Naive thymus-derived CD4-positive, alpha-beta T cell (primary cell): ENCODE measurements at regions not wholly inside any gene's neighbourhood (a gene's known extent, or its start where the extent isn't known, plus 50 kb on each side); places are given as distances from the start of the nearest gene placed in this dataset.
A peak's percentile ranks its signal among the peaks of the same experiment; 100 is the strongest.
"Not testable (repeated sequence)": the region's sequence is repeated elsewhere in the genome, so short reads cannot be mapped to it uniquely, and the experiment has no call there.

ENCODE experiments used
- ATAC-seq: fragments of 150-1000 bp; cut with Tn5 transposase; 2 replicates; pipeline ENCODE4 v1.10.0; 2021; ENCODE audit warnings: mild to moderate bottlenecking, moderate library complexity
- CTCF ChIA-PET: fragments of 350-600 bp; sonication (Branson Sonifier 250); formaldehyde crosslinking; loops from one replicate; lab custom pipeline; 2021; ENCODE audit warnings: antibody characterized with exemption; lab: Charles Lee
- POLR2A ChIA-PET: fragments of 350-600 bp; sonication (Branson Sonifier 250); formaldehyde crosslinking; loops from one replicate; lab custom pipeline; 2021; ENCODE audit warnings: antibody characterized with exemption, inconsistent platforms; lab: Charles Lee
- DNase-seq, 9 donors: peaks; one replicate each; pipeline versions ENCODE4 v3.0.0 to v3.0.0-alpha.2; 2020 to 2022; ENCODE audit warnings: mixed read lengths in 1 of 9
- H3K27ac ChIP-seq: one replicate; pipeline ENCODE4 v1.7.0; 2013; ENCODE audit warnings: mild to moderate bottlenecking, low read depth, low read length, moderate library complexity
- H3K27me3 ChIP-seq, 2 donors: one replicate each; pipeline ENCODE4 v1.7.0; 2013; ENCODE audit warnings: low read length in 2 of 2, mild to moderate bottlenecking in 2 of 2, moderate library complexity in 2 of 2; ENCODE audit not compliant: control insufficient read depth in 2 of 2, insufficient read depth in 2 of 2
- H3K36me3 ChIP-seq, 3 experiments: 1 replicate in 2 of 3; 2 replicates in 1 of 3; pipeline ENCODE4 v1.7.0; 2013; ENCODE audit warnings: low read length in 3 of 3, mild to moderate bottlenecking in 3 of 3, moderate library complexity in 1 of 3; ENCODE audit not compliant: insufficient read depth in 3 of 3, control insufficient read depth in 2 of 3
- H3K4me1 ChIP-seq, 2 donors: one replicate each; pipeline ENCODE4 v1.7.0; 2013; ENCODE audit warnings: low read length in 2 of 2, mild to moderate bottlenecking in 2 of 2, moderate library complexity in 1 of 2; ENCODE audit not compliant: control insufficient read depth in 2 of 2, insufficient read depth in 2 of 2
- H3K4me3 ChIP-seq: 2 replicates; pipeline ENCODE4 v1.7.0; 2013; ENCODE audit warnings: mild to moderate bottlenecking, low read length
- H3K9me3 ChIP-seq, 3 experiments: 1 replicate in 2 of 3; 2 replicates in 1 of 3; pipeline ENCODE4 v1.7.0; 2013; ENCODE audit warnings: low read length in 3 of 3; ENCODE audit not compliant: control insufficient read depth in 2 of 3
- H3K27ac Mint-ChIP-seq, 9 donors: one replicate each; pipeline ENCODE4 v1.8.0; 2020 to 2022; ENCODE audit warnings: mixed read lengths in 9 of 9, mild to moderate bottlenecking in 8 of 9, moderate library complexity in 5 of 9, inconsistent platforms in 2 of 9
- H3K27me3 Mint-ChIP-seq, 5 donors: one replicate each; pipeline ENCODE4 v1.8.0; 2021 to 2022; ENCODE audit warnings: mixed read lengths in 5 of 5, mild to moderate bottlenecking in 1 of 5
- H3K36me3 Mint-ChIP-seq, 5 donors: one replicate each; pipeline ENCODE4 v1.8.0; 2020 to 2022; ENCODE audit warnings: mixed read lengths in 5 of 5, mild to moderate bottlenecking in 3 of 5, inconsistent platforms in 1 of 5
- H3K4me1 Mint-ChIP-seq, 7 donors: one replicate each; pipeline ENCODE4 v1.8.0; 2020 to 2022; ENCODE audit warnings: mixed read lengths in 7 of 7, mild to moderate bottlenecking in 3 of 7, inconsistent platforms in 1 of 7
- H3K4me3 Mint-ChIP-seq, 10 donors: one replicate each; pipeline ENCODE4 v1.8.0; 2020 to 2022; ENCODE audit warnings: mild to moderate bottlenecking in 10 of 10, mixed read lengths in 10 of 10, moderate library complexity in 6 of 10, inconsistent platforms in 2 of 10
- H3K9me3 Mint-ChIP-seq, 11 donors: one replicate each; pipeline ENCODE4 v1.8.0; 2020 to 2022; ENCODE audit warnings: mixed read lengths in 11 of 11, mild to moderate bottlenecking in 4 of 11, inconsistent platforms in 1 of 11, moderate library complexity in 1 of 11
- intact Hi-C, 2 donors: fragments of 100-400 bp; cut with micrococcal nuclease; formaldehyde crosslinking; loops; one replicate each; pipeline ENCODE4 v1.15.1; 2023

DNA sequence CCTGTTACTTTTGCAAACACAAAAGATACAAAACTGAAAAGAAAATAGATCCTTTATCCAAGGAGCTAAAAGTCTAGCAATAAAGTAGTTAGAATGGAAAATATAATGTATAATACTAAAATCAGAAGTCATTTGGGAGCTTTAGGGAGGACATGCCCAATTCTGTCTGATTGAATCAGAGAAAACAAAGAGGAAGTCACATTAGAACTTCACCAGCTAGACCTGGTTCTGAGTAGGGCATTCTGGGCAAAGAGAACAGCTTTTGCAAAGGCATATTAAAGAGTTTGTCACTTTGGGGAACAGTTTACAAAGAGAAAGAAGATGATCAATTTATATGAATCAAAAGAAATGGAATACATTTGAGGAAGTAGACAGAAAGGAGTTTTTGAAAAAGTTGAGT is 107.0 kb upstream of the PRSS1 start:
- intact Hi-C loops = no loop called here
- Mint-ChIP-seq H3K27ac (peak overlapping the region in 5 of 9 donors; percentile 24 to 87 (median 69)), H3K4me1 (peaks cover 4 to 41% (median 15%) of the 10 kb centered on the region in 7 donors), H3K36me3 (no peaks in the 10 kb centered on the region), H3K4me3 (peak overlapping the region in 2 of 10 donors; percentile 46 to 63), H3K9me3 (no peaks in the 10 kb centered on the region), H3K27me3 (peaks cover 0 to 29% (median 5%) of the 10 kb centered on the region in 5 donors)
- Histone ChIP-seq H3K4me1 (no peaks in the 10 kb centered on the region), H3K27ac (no peak overlapping the region), H3K4me3 (no peak overlapping the region), H3K36me3 (no peaks in the 10 kb centered on the region), H3K9me3 (no peaks in the 10 kb centered on the region), H3K27me3 (no peaks in the 10 kb centered on the region)
- DNase-seq (no peak), ATAC-seq (no peak)
- CTCF ChIA-PET = interaction anchor here (0.8 kb wide), 1 partner anchor 17 kb away, joined by 3 read pairs; no protein-coding TSS in a partner anchor
- POLR2A ChIA-PET = interaction anchor here (0.8 to 1.2 kb wide), 3 partner anchors 26 to 166 kb away, joined by 3 to 5 read pairs (median 3); no protein-coding TSS in a partner anchor

DNA sequence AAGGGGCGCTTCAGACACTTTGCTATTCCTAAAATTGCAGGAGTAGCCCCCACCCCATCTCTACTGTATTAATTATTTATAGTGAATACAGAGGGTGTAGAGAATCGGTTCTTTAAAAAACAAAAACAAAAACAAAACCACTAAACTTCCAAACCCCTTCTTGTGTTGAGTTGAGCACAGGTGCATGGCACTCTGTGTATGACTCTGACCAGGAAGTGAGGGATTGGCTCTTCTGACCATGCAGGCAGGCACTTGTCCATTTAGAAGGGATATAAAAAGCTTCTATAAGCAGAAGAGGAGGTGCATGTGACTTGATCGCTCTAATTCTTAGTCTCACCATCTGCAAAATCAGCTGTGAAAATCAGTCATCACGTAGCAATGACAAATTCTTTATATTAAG is 108.0 kb upstream of the PRSS1 start:
- H3K9me3 Mint-ChIP-seq, H3K9me3 ChIP-seq, H3K36me3 ChIP-seq, H3K27ac ChIP-seq, DNase-seq, intact Hi-C loops, ATAC-seq, H3K36me3 Mint-ChIP-seq, H3K27me3 ChIP-seq, H3K4me3 ChIP-seq, POLR2A ChIA-PET, H3K4me1 ChIP-seq: not testable (repeated sequence)
- Mint-ChIP-seq H3K4me1 (peaks cover 5 to 39% (median 20%) of the 10 kb centered on the region in 7 donors), H3K27ac (peak overlapping the region in 7 of 9 donors; percentile 43 to 80 (median 57)), H3K27me3 (peaks cover 0 to 28% (median 5%) of the 10 kb centered on the region in 5 donors), H3K4me3 (peak overlapping the region in 2 of 10 donors; percentile 29 to 37)
- CTCF ChIA-PET = interaction anchor here (0.7 kb wide), 1 partner anchor 142 kb away, joined by 3 read pairs; no protein-coding TSS in a partner anchor

DNA sequence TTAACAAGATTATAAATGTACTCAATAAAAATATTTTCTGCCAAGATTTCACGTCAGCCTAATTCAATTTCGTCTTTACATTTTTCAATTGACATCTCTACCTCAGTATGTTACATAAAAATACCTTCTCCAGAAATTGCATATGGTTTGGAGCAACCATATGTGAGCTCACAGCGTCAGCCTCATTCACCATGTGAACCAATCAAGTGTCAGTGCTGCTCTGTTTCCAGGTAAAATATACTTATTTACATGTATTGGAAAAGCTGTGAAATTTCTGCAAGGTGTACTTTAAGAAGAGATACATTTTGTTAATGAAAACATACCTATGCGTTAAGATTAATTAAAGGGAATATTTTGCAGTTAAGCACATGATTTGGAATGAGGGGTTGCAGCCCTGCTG is 110.7 kb upstream of the PRSS1 start:
- ATAC-seq = no peak
- DNase-seq = no peak
- ChIA-PET CTCF (no interaction called here), POLR2A (interaction anchor here (0.6 kb wide), 1 partner anchor 38 kb away, joined by 3 read pairs; no protein-coding TSS in a partner anchor)
- Histone ChIP-seq H3K9me3 (no peaks in the 10 kb centered on the region), H3K4me3 (no peak overlapping the region), H3K36me3 (no peaks in the 10 kb centered on the region), H3K27me3 (no peaks in the 10 kb centered on the region), H3K27ac (no peak overlapping the region), H3K4me1 (no peaks in the 10 kb centered on the region)
- H3K4me1 Mint-ChIP-seq = peaks cover 2 to 29% (median 15%) of the 10 kb centered on the region in 7 donors
- H3K4me3 Mint-ChIP-seq = peak overlapping the region in 1 of 10 donors; percentile 25
- H3K9me3 Mint-ChIP-seq = no peaks in the 10 kb centered on the region
- intact Hi-C loops = loop anchor here in 1 of 2 donors (10.0 kb wide), 2 partner anchors 104 to 576 kb away; no protein-coding TSS in a partner anchor
- H3K27ac Mint-ChIP-seq = peak overlapping the region in 4 of 9 donors; percentile 28 to 67 (median 34)
- peaks cover 0 to 13% (median 0%) of the 10 kb centered on the region in 5 donors for H3K27me3 Mint-ChIP-seq
- no peaks in the 10 kb centered on the region for H3K36me3 Mint-ChIP-seq

DNA sequence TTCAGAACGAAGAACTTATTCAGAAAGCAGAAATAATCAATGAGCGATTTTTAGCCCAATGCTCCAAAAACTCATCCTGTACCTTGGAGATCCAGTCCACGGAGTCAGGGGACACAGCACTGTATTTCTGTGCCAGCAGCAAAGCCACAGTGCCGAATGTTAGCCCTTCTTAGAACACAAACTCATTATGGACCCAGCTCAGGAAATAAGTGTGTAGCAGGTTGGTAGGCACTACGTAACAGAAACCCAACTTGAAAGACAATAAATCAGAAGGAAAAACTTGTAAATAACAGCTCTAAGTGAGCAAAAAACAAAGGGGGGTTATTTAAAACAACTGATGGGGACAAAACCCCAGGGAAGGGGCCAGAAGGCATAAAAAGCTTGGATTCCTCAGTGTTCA is 112.0 kb upstream of the PRSS1 start:
- no peaks in the 10 kb centered on the region for H3K9me3 Mint-ChIP-seq
- Histone ChIP-seq H3K36me3 (no peaks in the 10 kb centered on the region), H3K27me3 (no peaks in the 10 kb centered on the region), H3K4me1 (no peaks in the 10 kb centered on the region), H3K27ac (peak overlapping the region; percentile 98), H3K9me3 (no peaks in the 10 kb centered on the region), H3K4me3 (peak overlapping the region; percentile 66)
- H3K4me1 Mint-ChIP-seq = peaks cover 4 to 27% (median 17%) of the 10 kb centered on the region in 7 donors
- intact Hi-C loops = loop anchor here in 1 of 2 donors (10.0 kb wide), 2 partner anchors 102 to 578 kb away; no protein-coding TSS in a partner anchor
- peaks cover 0 to 2% (median 0%) of the 10 kb centered on the region in 5 donors for H3K27me3 Mint-ChIP-seq
- peak overlapping the region; percentile 96 to 100 (median 100) for H3K27ac Mint-ChIP-seq
- peak in 7 of 9 donors; percentile 35 to 62 (median 50) for DNase-seq
- ChIA-PET POLR2A (interaction anchor here (0.8 to 4.7 kb wide), 15 partner anchors 8 to 217 kb away, joined by 3 to 70 read pairs (median 6); partner anchors contain the start of gene EPHB6), CTCF (interaction anchor here (0.8 to 2.3 kb wide), 8 partner anchors 76 to 199 kb away, joined by 3 to 12 read pairs (median 6); no protein-coding TSS in a partner anchor)
- peak; percentile 56 for ATAC-seq
- H3K36me3 Mint-ChIP-seq = no peaks in the 10 kb centered on the region
- peak overlapping the region; percentile 70 to 97 (median 90) for H3K4me3 Mint-ChIP-seq

DNA sequence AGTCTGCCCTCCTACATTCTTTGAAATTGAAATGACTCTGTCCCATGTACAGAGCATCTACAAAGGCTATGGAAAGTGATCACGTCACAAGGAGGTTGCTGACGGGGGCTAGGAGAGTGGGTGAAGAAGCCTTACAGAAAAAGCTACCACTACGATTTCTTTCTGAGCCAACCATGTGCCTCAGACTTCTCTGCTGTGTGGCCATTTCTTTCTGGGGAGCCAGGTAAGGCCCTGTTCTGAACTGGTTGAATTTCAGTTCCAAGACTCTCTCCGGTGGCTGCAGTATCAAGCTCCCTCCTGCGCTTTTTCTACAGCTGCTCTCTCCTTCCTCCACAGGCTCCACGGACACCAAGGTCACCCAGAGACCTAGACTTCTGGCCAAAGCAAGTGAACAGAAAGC is 112.5 kb upstream of the PRSS1 start:
- H3K9me3 Mint-ChIP-seq = no peaks in the 10 kb centered on the region
- peak in 7 of 9 donors; percentile 50 to 85 (median 74) for DNase-seq
- Histone ChIP-seq H3K36me3 (no peaks in the 10 kb centered on the region), H3K4me1 (no peaks in the 10 kb centered on the region), H3K9me3 (no peaks in the 10 kb centered on the region), H3K27me3 (no peaks in the 10 kb centered on the region), H3K27ac (peak overlapping the region; percentile 98), H3K4me3 (peak overlapping the region; percentile 66)
- POLR2A ChIA-PET = interaction anchor here (0.8 to 4.7 kb wide), 15 partner anchors 9 to 218 kb away, joined by 3 to 70 read pairs (median 6); partner anchors contain the start of gene EPHB6
- peak overlapping the region; percentile 70 to 97 (median 90) for H3K4me3 Mint-ChIP-seq
- intact Hi-C loops = loop anchor here (1.0 to 10.0 kb wide), 3 partner anchors 102 to 578 kb away; no protein-coding TSS in a partner anchor
- ATAC-seq = peak; percentile 86
- H3K36me3 Mint-ChIP-seq = no peaks in the 10 kb centered on the region
- peaks cover 4 to 29% (median 19%) of the 10 kb centered on the region in 7 donors for H3K4me1 Mint-ChIP-seq
- CTCF ChIA-PET = interaction anchor here (0.8 to 2.3 kb wide), 8 partner anchors 77 to 199 kb away, joined by 3 to 12 read pairs (median 6); no protein-coding TSS in a partner anchor
- peaks cover 0 to 4% (median 0%) of the 10 kb centered on the region in 5 donors for H3K27me3 Mint-ChIP-seq
- H3K27ac Mint-ChIP-seq = peak overlapping the region; percentile 96 to 100 (median 100)

DNA sequence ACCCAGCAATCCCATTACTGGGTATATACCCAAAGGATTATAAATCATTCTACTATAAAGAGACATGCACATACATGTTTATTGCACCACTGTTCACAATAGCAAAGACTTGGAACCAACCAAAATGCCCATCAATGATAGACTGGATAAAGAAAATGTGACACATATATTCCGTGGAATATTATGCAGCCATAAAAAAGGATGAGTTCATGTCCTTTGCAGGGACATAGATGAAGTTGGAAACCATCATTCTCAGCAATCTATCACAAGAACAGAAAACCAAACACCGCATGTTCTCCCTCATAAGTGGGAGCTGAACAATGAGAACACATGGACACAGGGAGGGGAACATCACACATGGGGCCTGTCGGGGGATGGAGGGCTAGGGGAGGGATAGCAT is 113.2 kb upstream of the PRSS1 start:
- H3K9me3 Mint-ChIP-seq, H3K4me3 ChIP-seq, H3K27me3 Mint-ChIP-seq, H3K36me3 Mint-ChIP-seq, H3K9me3 ChIP-seq, H3K27me3 ChIP-seq, ATAC-seq, H3K4me1 ChIP-seq, DNase-seq, H3K36me3 ChIP-seq: not testable (repeated sequence)
- Mint-ChIP-seq H3K4me1 (peaks cover 4 to 28% (median 19%) of the 10 kb centered on the region in 7 donors), H3K27ac (peak overlapping the region; percentile 67 to 100 (median 99)), H3K4me3 (peak overlapping the region in 6 of 10 donors; percentile 13 to 96 (median 44))
- H3K27ac ChIP-seq = peak overlapping the region; percentile 98
- CTCF ChIA-PET = interaction anchor here (1.3 to 2.3 kb wide), 3 partner anchors 147 to 175 kb away, joined by 6 to 12 read pairs (median 12); no protein-coding TSS in a partner anchor
- intact Hi-C loops = loop anchor here (1.0 to 10.0 kb wide), 3 partner anchors 101 to 579 kb away; no protein-coding TSS in a partner anchor
- POLR2A ChIA-PET = interaction anchor here (1.3 to 4.7 kb wide), 7 partner anchors 30 to 175 kb away, joined by 5 to 70 read pairs (median 24); no protein-coding TSS in a partner anchor
